B cell (primary cell): ENCODE measurements at regions not wholly inside any gene's neighbourhood (a gene's known extent, or its start where the extent isn't known, plus 50 kb on each side); places are given as distances from the start of the nearest gene placed in this dataset.

Source experiments
- ATAC-seq: fragments of 200-7000 bp; cut with Tn5 transposase; one replicate; pipeline ENCODE4 v1.10.0; 2021; ENCODE audit warnings: low read depth, mild to moderate bottlenecking, moderate number of reproducible peaks, moderate library complexity
- CTCF ChIA-PET: fragments of 350-600 bp; sonication (Branson Sonifier 250); formaldehyde crosslinking; loops from one replicate; lab custom pipeline; 2021; ENCODE audit warnings: antibody characterized with exemption, inconsistent platforms; lab: Charles Lee
- POLR2A ChIA-PET: fragments of 350-600 bp; sonication (Branson Sonifier 250); formaldehyde crosslinking; loops from one replicate; lab custom pipeline; 2021; ENCODE audit warnings: antibody characterized with exemption; lab: Charles Lee
- DNase-seq: peaks from one replicate; pipeline ENCODE4 v3.0.0; 2013
- H2AFZ ChIP-seq: 2 replicates; pipeline ENCODE4 v1.6.1; 2012; ENCODE audit warnings: mild to moderate bottlenecking, low read depth, low read length; ENCODE audit not compliant: insufficient read depth, poor library complexity, severe bottlenecking
- H3K27ac ChIP-seq, 2 donors: 1 replicate in 1 of 2; 2 replicates in 1 of 2; pipeline ENCODE4 v1.5.1; 2012 to 2013; ENCODE audit warnings: low read length in 2 of 2, mild to moderate bottlenecking in 2 of 2, moderate library complexity in 1 of 2
- H3K27me3 ChIP-seq, 4 experiments: fragments of 200-600 bp in 1 of 4; sonication (generic) in 1 of 4; replicated peaks in 1 of 4; 1 replicate in 2 of 4; 2 replicates in 2 of 4; pipeline versions ENCODE4 v1.6.1 to v1.7.0; 2013 to 2016; ENCODE audit warnings: low read length in 3 of 4, mild to moderate bottlenecking in 2 of 4, mixed read lengths in 1 of 4, moderate library complexity in 1 of 4; ENCODE audit not compliant: insufficient read depth in 4 of 4, control insufficient read depth in 3 of 4; ENCODE audit errors: control extremely low read depth in 1 of 4
- H3K36me3 ChIP-seq, 2 experiments: replicated peaks in 1 of 2; 1 replicate in 1 of 2; 2 replicates in 1 of 2; pipeline versions ENCODE4 v1.6.1 to v1.7.1; 2013; ENCODE audit warnings: low read length in 1 of 2; ENCODE audit not compliant: insufficient read depth in 2 of 2, control insufficient read depth in 1 of 2; ENCODE audit errors: control extremely low read depth in 1 of 2, extremely low read depth in 1 of 2
- H3K4me1 ChIP-seq, 2 donors: fragments of 200-600 bp in 1 of 2; sonication (generic) in 1 of 2; 1 replicate in 1 of 2; 2 replicates in 1 of 2; pipeline versions ENCODE4 v1.5.1 to v1.6.1; 2013 to 2017; ENCODE audit warnings: low read length in 2 of 2; ENCODE audit not compliant: control insufficient read depth in 2 of 2, insufficient read depth in 2 of 2
- H3K4me2 ChIP-seq: replicated peaks from 2 replicates; pipeline ENCODE3; 2012; ENCODE audit warnings: mild to moderate bottlenecking, low read depth, low read length; ENCODE audit not compliant: poor library complexity, severe bottlenecking
- H3K4me3 ChIP-seq, 5 experiments: fragments of 200-600 bp in 1 of 5; sonication (generic) in 1 of 5; 1 replicate in 3 of 5; 2 replicates in 2 of 5; pipeline versions ENCODE4 v1.5.1 to v1.7.0; 2011 to 2016; ENCODE audit warnings: low read length in 4 of 5, mild to moderate bottlenecking in 4 of 5, low read depth in 2 of 5, control low read depth in 1 of 5, moderate library complexity in 1 of 5; ENCODE audit not compliant: insufficient read depth in 1 of 5; ENCODE audit errors: control extremely low read depth in 1 of 5, extremely low read depth in 1 of 5
- H3K79me2 ChIP-seq: fragments of 200-600 bp; sonication (generic); one replicate; pipeline ENCODE4 v1.6.0; 2016; ENCODE audit warnings: low read length; ENCODE audit not compliant: control insufficient read depth, insufficient read depth
- H3K9ac ChIP-seq: fragments of 200-600 bp; sonication (generic); 2 replicates; pipeline ENCODE4 v1.6.1; 2017; ENCODE audit warnings: mild to moderate bottlenecking, low read length, moderate library complexity
- H3K9me3 ChIP-seq, 3 donors: one replicate each; pipeline versions ENCODE4 v1.6.1 to v1.7.1; 2013; ENCODE audit warnings: low read length in 2 of 3; ENCODE audit not compliant: control insufficient read depth in 2 of 3, insufficient read depth in 1 of 3; ENCODE audit errors: control extremely low read depth in 1 of 3
- H4K20me1 ChIP-seq: 2 replicates; pipeline ENCODE4 v1.6.0; 2012; ENCODE audit warnings: mild to moderate bottlenecking, low read length; ENCODE audit not compliant: insufficient read depth, control insufficient read depth, poor library complexity, severe bottlenecking
- H3K27ac Mint-ChIP-seq: one replicate; pipeline ENCODE4 v1.8.0; 2021; ENCODE audit warnings: mixed read lengths
- H3K27me3 Mint-ChIP-seq: one replicate; pipeline ENCODE4 v1.8.0; 2021; ENCODE audit warnings: mixed read lengths
- H3K4me1 Mint-ChIP-seq: one replicate; pipeline ENCODE4 v1.8.0; 2021; ENCODE audit warnings: mixed read lengths
- H3K4me3 Mint-ChIP-seq: one replicate; pipeline ENCODE4 v1.8.0; 2021; ENCODE audit warnings: mixed read lengths
- H3K9me3 Mint-ChIP-seq: one replicate; pipeline ENCODE4 v1.8.0; 2022; ENCODE audit warnings: mixed read lengths; ENCODE audit not compliant: insufficient read depth
- CTCF ChIP-seq: fragments of 200-600 bp; IDR thresholded peaks from one replicate; pipeline ENCODE4 v1.8.0; 2022; ENCODE audit warnings: antibody characterized with exemption, mild to moderate bottlenecking
- EZH2 ChIP-seq: IDR thresholded peaks from 2 replicates; pipeline ENCODE4 v1.6.1; 2012; ENCODE audit warnings: borderline replicate concordance, low read depth, mild to moderate bottlenecking, moderate library complexity, low read length; ENCODE audit not compliant: insufficient read depth, poor library complexity, severe bottlenecking
- WGBS: methylation state at CpG from one replicate; pipeline ENCODE4 v1.1.5; 2013; ENCODE audit warnings: missing lambda C conversion rate; ENCODE audit not compliant: insufficient coverage; 5-methylcytosine and 5-hydroxymethylcytosine counted together
- intact Hi-C: fragments of 100-400 bp; cut with micrococcal nuclease; formaldehyde crosslinking; loops from one replicate; pipeline ENCODE4 v1.10.0; 2022

GRCh38 chr16:6593799-6594198, 738.8 kb upstream of the RBFOX1 start:
- Histone ChIP-seq H2AFZ (no peak overlapping the region), H3K9ac (no peak overlapping the region), H3K4me3 (no peak overlapping the region), H3K27ac (no peak overlapping the region), H3K9me3 (no peaks in the 10 kb centered on the region), H3K27me3 (no peaks in the 10 kb centered on the region), H3K4me2 (no peak overlapping the region), H3K4me1 (no peaks in the 10 kb centered on the region), H3K36me3 (no peaks in the 10 kb centered on the region), H4K20me1 (no peaks in the 10 kb centered on the region), H3K79me2 (no peaks in the 10 kb centered on the region)
- DNase-seq (no peak), ATAC-seq (no peak)
- no peaks in the 10 kb centered on the region for H3K9me3 Mint-ChIP-seq
- ChIA-PET POLR2A (no interaction called here), CTCF (no interaction called here)
- WGBS: 87% methylated on average over 3 of the region's 5 CpGs
- intact Hi-C loops: no loop called here
- H3K4me3 Mint-ChIP-seq: no peak overlapping the region
- TF ChIP-seq EZH2 (no peak), CTCF (no peak)
- H3K4me1 Mint-ChIP-seq: no peaks in the 10 kb centered on the region
- H3K27ac Mint-ChIP-seq: no peak overlapping the region
- no peaks in the 10 kb centered on the region for H3K27me3 Mint-ChIP-seq

- Mint-ChIP-seq H3K27me3 (no peaks in the 10 kb centered on the region), H3K9me3 (peaks cover 2% of the 10 kb centered on the region), H3K4me3 (no peak overlapping the region), H3K4me1 (no peaks in the 10 kb centered on the region), H3K27ac (no peak overlapping the region)
- Histone ChIP-seq H4K20me1 (no peaks in the 10 kb centered on the region), H3K27ac (no peak overlapping the region), H2AFZ (no peak overlapping the region), H3K36me3 (no peaks in the 10 kb centered on the region), H3K79me2 (no peaks in the 10 kb centered on the region), H3K9ac (no peak overlapping the region), H3K27me3 (no peaks in the 10 kb centered on the region), H3K4me3 (no peak overlapping the region), H3K4me1 (no peaks in the 10 kb centered on the region), H3K4me2 (no peak overlapping the region), H3K9me3 (no peaks in the 10 kb centered on the region)
- intact Hi-C loops: no loop called here
- WGBS: 93% methylated on average over 2 of the region's 3 CpGs
- ATAC-seq (no peak), DNase-seq (no peak)
- ChIA-PET POLR2A (no interaction called here), CTCF (no interaction called here)
- TF ChIP-seq EZH2 (no peak), CTCF (no peak)
Measured at GRCh38 chr16:6576606-6577005, 756.0 kb upstream of the RBFOX1 start.
